Suppressor macrophage treated with lipopolysaccharide for 4 hours (primary cell): ENCODE measurements at regions not wholly inside any gene's neighbourhood (a gene's known extent, or its start where the extent isn't known, plus 50 kb on each side); places are given as distances from the start of the nearest gene placed in this dataset.
"Not testable (repeated sequence)": the region's sequence is repeated elsewhere in the genome, so short reads cannot be mapped to it uniquely, and the experiment has no call there.

ENCODE experiments used
- DNase-seq: peaks from one replicate; pipeline ENCODE4 v3.0.0-alpha.2; 2020

DNA sequence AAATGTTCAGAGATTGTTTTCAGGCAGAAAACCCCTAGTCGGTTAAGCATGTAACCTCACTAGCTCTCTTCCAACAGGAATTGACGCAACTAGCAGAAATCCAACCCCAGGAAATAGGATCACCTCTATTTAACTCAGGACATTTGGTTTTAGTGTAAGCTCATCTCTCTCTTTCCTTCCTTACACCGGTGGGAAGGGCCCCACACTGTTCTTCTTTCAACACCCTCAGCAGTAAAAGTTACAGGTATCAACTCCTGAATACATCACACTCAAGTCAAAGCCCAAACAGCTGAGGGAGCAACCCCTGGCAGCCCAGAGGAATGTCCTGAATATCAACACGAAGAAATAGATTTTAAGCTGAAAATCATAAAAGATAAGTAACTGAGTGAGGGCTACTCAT is 191.2 kb upstream of the KIF2B start:
- no peak for DNase-seq

DNA sequence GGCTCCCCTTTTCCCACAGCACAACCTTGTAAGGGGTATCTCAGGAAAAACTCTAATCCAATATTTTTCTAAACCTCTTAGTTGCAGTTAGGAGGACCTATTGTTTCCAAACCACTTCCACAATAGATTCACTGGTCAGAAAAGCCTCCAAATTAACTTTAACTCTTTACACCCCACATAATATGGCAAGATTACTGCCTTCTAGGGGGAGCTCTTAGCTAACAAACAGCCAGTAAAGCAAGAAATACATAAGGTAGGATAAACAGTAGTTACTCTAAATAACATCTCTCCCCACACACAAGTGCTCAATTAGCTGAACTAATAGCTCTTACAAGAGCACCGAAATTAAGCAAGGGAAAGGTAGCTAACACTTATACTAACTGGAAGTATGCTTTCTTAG is 192.1 kb upstream of the KIF2B start:
- DNase-seq = no peak

DNA sequence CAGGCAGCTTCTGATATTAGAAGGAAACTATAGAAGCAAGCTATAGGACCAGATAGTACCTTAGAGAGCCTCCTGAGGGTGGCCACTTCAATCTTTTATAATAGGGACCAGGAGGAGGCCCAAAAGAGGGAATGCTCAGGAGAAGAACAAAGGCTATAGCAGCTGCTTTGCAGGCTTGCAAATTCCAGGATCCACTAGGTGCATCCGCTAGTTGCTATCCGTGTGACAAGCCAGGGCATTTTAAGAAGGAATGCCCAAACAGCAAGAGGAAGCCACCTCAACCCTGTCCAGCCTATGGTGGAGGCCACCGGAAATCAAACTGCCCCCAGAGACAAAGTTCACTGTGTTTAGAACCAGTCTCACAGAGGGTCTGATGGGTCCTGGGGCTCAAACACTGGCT is 192.6 kb upstream of the KIF2B start:
- no peak for DNase-seq

GRCh38 chr17:53629188-53629587 is 193.5 kb upstream of the KIF2B start:
- DNase-seq = no peak

DNA sequence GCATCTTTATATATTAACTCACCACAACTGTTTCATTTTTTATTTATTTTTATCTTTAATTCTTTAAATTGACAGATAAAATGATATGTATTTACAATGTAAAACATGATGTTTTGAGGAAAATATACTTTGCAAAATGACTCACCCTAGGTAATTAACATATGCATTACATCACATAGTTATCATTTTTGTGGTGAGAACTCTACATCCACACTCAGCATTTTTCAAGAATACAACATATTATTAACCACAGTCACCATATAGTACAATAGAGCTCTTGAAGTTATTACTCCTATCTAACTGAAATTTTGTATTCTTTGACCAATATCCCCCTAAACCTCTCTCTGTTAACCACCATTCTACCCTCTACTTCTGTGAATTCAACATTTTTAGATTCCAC is 194.7 kb upstream of the KIF2B start:
- DNase-seq = no peak

DNA sequence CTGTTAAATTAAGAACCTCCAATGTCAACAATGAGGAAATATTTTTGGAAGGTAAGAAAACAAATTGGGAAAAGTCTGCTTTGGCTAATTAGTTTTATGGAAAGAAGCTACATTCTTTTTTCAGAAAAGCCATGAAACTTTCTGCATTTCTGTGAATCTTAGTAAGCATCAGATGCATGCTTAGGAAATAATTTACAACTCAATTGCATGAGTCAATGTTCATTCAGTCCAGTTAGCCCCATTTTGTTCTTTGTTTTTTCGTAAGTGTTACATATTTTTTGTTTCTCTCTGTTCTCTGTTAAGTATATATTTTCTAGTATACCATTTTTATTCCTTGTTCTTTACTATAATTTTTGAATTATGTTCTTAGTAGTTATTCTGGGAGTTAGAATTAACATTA is 195.2 kb upstream of the KIF2B start:
- DNase-seq = no peak

GRCh38 chr17:53626286-53626685 is 196.4 kb upstream of the KIF2B start:
- no peak for DNase-seq

- DNase-seq = no peak
These were observed 203.7 kb upstream of the KIF2B start for GRCh38 chr17:53619025-53619424.

DNA sequence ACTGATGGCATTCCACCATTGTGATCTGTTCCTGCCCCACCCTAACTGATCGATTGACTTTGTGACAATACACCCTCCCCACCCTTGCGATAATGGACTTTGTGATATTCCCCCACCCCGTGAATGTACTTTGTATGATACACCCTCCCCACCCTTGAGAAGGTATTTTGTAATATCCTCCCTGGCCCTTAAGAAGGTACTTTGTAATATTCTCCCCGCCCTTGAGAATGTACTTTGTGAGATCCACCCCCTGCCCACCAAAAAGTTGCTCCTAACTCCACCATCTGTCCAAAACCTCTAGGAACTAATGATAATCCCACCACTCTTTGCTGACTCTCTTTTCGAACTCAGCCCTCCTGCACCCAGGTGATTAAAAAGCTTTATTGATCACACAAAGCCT is 214.5 kb upstream of the KIF2B start:
- DNase-seq = not testable (repeated sequence)

- DNase-seq = no peak
These were observed 215.3 kb upstream of the KIF2B start for GRCh38 chr17:53607475-53607874.

DNA sequence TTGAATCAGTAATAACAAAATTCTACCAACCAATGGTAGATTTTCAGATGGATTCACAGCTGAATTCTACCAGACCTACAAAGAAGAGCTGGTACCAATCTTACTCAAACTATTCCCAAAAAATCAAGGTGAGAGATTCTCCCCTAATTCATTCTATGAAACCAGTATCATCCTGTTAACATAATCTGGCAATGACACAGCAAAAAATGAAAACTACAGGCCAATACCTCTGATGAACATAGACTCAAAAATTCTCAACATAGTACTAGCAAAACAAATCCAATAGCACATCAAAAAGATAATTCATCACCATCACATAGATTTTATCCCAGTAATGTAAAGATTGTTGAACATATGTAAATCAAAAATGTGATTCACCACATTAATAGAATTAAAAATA is 234.4 kb upstream of the KIF2B start:
- DNase-seq = no peak

GRCh38 chr17:53574038-53574437 is 248.7 kb upstream of the KIF2B start:
- DNase-seq = no peak

GRCh38 chr17:53571342-53571741 is 251.4 kb upstream of the KIF2B start:
- no peak for DNase-seq

DNA sequence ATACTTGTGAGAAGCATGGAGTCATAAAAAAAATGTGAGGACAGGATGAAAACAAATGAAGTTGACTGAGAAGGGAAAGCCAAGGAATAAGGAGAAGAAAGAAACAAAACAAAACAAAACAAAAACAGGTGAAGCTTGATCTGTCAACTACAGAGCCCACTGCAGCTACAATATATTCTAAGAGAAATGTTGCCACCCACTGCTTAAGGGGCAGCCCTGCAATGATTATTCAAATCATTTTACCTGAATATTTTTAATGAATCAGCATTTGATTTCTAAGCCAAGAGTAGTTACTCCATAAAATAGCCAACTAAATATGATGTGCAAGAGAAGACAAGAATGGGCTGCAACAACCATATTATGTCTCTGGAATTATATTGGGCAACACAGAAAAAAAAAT is 252.0 kb upstream of the KIF2B start:
- DNase-seq = no peak

DNA sequence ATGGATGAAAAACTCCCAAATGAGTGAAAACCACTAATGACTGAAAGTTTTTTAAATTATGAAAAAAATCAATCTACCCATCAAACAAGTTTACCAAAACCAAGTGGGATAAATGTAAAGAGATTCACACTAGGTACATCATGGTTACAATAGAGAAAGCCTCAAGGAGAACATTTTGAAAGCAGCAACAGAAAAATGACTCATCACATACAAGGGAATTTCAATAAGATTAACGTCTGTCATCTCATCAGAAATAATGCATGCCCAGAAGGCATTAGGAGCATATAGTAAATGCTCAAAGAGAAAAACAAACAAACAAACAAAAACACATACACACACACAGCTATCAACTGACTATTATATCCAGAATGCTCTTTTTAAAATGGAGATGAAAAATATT is 261.8 kb upstream of the KIF2B start:
- DNase-seq = no peak

- DNase-seq = no peak
These were observed 274.5 kb upstream of the KIF2B start for GRCh38 chr17:53548252-53548651.

GRCh38 chr17:53543472-53543871 is 279.3 kb upstream of the KIF2B start:
- no peak for DNase-seq

DNA sequence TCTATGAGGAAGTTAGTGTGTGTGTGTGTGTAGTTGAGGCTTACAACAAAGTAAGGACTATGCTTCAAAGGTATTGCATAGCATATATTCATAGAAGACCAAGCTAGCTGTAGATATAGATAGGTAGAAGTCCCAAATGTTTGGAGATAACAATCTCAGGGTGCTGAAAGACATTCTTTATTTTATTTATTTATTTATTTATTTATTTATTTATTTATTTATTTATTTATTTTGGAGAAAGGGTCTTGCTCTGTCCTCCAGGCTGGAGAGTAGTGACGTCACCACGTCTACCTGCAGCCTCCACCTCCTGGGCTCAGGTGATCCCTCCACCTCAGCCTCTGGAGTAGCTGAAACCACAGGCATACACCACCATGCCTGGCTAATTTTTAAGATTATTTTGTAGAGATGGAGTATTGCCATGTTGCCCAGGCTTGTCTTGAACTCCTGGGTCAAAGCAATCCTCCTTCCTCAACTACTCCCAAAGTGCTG is 284.6 kb upstream of the KIF2B start:
- no peak for DNase-seq

GRCh38 chr17:53527473-53527872 is 295.3 kb upstream of the KIF2B start:
- DNase-seq = no peak

GRCh38 chr17:53525590-53525989 is 297.1 kb upstream of the KIF2B start:
- DNase-seq = no peak

DNA sequence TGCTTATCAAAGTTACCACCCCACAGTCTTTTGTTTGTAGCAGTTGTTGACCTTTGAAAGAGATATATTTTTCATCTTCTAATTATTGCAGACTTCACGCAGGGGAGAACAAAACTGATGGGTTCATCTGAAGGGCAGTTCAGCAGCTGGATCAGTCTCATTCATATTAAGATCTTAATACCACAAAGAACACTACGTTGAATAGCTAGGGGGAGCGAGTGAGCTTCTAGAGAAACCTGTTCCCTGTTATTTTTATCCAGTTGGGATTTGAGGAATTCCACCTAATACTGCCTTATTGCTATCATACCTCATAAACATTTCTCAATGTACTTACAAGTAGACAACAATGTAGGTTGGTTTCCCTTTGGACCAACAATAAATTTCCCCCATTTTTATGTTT is 306.1 kb upstream of the KIF2B start:
- no peak for DNase-seq

GRCh38 chr17:53499277-53499676 is 323.4 kb upstream of the KIF2B start:
- DNase-seq = no peak

DNA sequence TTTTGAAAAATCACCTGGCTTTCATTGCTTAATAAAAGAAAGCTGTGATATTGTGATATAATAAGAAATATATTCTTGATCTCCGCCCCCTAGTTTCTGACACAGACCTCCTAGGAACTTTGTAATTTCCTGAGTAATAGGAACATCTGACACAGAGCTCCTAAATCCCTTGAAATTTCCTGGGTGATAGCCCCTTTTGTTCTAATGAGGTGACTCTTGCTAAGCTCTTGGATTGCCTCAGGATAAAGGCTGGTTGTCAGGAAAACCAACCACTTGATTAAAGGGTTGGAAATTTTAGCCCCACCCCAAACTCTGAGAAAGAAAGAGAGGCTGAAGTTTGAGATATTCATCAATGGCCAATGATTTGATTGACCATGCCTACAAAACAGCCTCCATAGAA is 326.4 kb upstream of the KIF2B start:
- no peak for DNase-seq

- no peak for DNase-seq
These were observed 330.2 kb upstream of the KIF2B start for GRCh38 chr17:53492532-53492931.

- DNase-seq = no peak
These were observed 332.2 kb upstream of the KIF2B start for GRCh38 chr17:53490447-53490968.

DNA sequence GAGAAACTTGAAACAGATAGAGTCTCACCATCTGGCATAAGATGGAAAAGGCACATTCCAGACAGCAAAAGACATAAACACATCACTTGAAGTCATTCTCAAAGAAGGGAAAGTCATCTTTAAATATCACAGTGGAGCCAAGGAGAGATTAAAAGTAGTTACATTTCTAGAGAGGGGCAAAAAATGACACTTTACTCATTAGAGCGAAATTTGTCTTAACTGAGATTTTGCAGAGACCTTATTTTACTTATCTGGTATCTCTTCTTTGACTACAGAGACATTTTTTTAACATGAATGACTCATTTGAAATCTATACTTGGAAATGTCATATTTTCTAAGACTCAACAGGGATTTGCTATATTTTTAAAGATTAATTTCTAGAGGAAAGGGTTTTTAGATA is 339.0 kb upstream of the KIF2B start:
- no peak for DNase-seq
